Subcutaneous abdominal adipose tissue (tissue), 5 donors: ENCODE measurements at regions not wholly inside any gene's neighbourhood (a gene's known extent, or its start where the extent isn't known, plus 50 kb on each side); places are given as distances from the start of the nearest gene placed in this dataset.

ENCODE experiments used
- H3K27ac ChIP-seq: one replicate; pipeline ENCODE4 v1.7.0; 2013; ENCODE audit warnings: low read depth, mild to moderate bottlenecking, inconsistent platforms, low read length, moderate library complexity
- H3K27me3 ChIP-seq, 5 donors: one replicate each; pipeline ENCODE4 v1.7.0; 2013; ENCODE audit warnings: low read length in 5 of 5, inconsistent platforms in 1 of 5; ENCODE audit not compliant: control insufficient read depth in 5 of 5, insufficient read depth in 4 of 5
- H3K36me3 ChIP-seq, 5 donors: one replicate each; pipeline ENCODE4 v1.7.0; 2013; ENCODE audit warnings: low read length in 5 of 5; ENCODE audit not compliant: control insufficient read depth in 5 of 5, insufficient read depth in 5 of 5
- H3K4me1 ChIP-seq, 5 donors: one replicate each; pipeline ENCODE4 v1.7.0; 2013; ENCODE audit warnings: low read length in 5 of 5, mild to moderate bottlenecking in 3 of 5, moderate library complexity in 1 of 5; ENCODE audit not compliant: control insufficient read depth in 5 of 5, insufficient read depth in 5 of 5
- H3K4me3 ChIP-seq, 5 donors: one replicate each; pipeline ENCODE4 v1.7.0; 2013; ENCODE audit warnings: low read length in 5 of 5, low read depth in 1 of 5
- H3K9ac ChIP-seq, 5 donors: one replicate each; pipeline ENCODE4 v1.7.0; 2013; ENCODE audit warnings: low read length in 5 of 5, mild to moderate bottlenecking in 4 of 5, moderate library complexity in 3 of 5
- H3K9me3 ChIP-seq, 5 donors: one replicate each; pipeline ENCODE4 v1.7.0; 2013; ENCODE audit warnings: low read length in 5 of 5; ENCODE audit not compliant: control insufficient read depth in 5 of 5
- donor health status: healthy.
- donor health status: healthy.
- donor health status: healthy.
- donor health status: healthy.
- donor health status: healthy.

DNA sequence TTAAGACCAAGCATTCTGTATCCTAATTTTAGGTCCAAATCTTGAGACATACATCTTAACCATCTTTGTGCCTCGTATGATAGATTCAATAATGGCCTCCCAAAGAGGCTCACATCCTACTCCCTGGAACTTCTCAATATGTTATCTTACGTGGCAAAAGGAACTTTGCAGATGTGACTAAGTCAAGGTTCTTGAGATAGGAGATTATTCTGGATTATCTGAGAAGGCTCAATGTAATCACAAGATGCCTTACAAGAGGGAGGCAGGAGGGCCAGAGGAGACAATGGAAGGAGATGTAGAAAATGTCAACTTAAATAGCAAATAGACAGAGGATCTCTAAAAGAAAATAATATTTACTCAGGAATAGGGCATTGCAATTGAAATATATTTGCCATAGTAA lies 548.9 kb downstream of the MATN1 start:
- Histone ChIP-seq H3K9ac (no peak overlapping the region), H3K9me3 (peaks cover 0 to 4% (median 1%) of the 10 kb centered on the region in 5 donors), H3K4me1 (no peaks in the 10 kb centered on the region), H3K27me3 (no peaks in the 10 kb centered on the region), H3K27ac (no peak overlapping the region), H3K36me3 (no peaks in the 10 kb centered on the region), H3K4me3 (no peak overlapping the region)

DNA sequence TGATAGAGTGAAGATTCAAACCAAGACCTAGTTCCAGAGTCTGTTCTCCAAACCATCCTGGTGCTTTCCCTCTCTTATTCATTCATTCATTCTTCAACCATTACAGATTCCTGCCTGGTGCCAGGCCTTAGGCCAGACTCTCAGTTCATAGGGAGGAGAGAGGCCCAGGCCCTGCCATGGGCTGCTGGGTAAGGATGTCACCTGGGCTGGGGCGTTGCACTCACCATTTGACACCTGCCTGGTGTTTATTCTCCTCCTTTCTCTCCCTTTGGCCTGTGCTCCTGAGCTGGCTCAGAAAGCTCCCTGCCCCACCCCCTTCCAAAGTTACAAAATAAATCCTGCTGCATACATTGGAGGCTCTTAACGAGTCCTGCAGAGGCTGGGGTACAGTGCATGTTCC lies 549.8 kb downstream of the MATN1 start:
- no peak overlapping the region for H3K9ac ChIP-seq
- H3K36me3 ChIP-seq = no peaks in the 10 kb centered on the region
- H3K27ac ChIP-seq = no peak overlapping the region
- no peaks in the 10 kb centered on the region for H3K27me3 ChIP-seq
- no peak overlapping the region for H3K4me3 ChIP-seq
- no peaks in the 10 kb centered on the region for H3K4me1 ChIP-seq
- peaks cover 0 to 7% (median 4%) of the 10 kb centered on the region in 5 donors for H3K9me3 ChIP-seq

- no peak overlapping the region for H3K9ac ChIP-seq
- no peaks in the 10 kb centered on the region for H3K27me3 ChIP-seq
- no peaks in the 10 kb centered on the region for H3K4me1 ChIP-seq
- H3K36me3 ChIP-seq = no peaks in the 10 kb centered on the region
- H3K27ac ChIP-seq = no peak overlapping the region
- H3K9me3 ChIP-seq = peaks cover 0 to 7% (median 4%) of the 10 kb centered on the region in 5 donors
- no peak overlapping the region for H3K4me3 ChIP-seq
Observed at GRCh38 chr1:30172757-30173156, 550.6 kb downstream of the MATN1 start.

GRCh38 chr1:30172299-30172694 lies 551.1 kb downstream of the MATN1 start:
- no peaks in the 10 kb centered on the region for H3K36me3 ChIP-seq

DNA sequence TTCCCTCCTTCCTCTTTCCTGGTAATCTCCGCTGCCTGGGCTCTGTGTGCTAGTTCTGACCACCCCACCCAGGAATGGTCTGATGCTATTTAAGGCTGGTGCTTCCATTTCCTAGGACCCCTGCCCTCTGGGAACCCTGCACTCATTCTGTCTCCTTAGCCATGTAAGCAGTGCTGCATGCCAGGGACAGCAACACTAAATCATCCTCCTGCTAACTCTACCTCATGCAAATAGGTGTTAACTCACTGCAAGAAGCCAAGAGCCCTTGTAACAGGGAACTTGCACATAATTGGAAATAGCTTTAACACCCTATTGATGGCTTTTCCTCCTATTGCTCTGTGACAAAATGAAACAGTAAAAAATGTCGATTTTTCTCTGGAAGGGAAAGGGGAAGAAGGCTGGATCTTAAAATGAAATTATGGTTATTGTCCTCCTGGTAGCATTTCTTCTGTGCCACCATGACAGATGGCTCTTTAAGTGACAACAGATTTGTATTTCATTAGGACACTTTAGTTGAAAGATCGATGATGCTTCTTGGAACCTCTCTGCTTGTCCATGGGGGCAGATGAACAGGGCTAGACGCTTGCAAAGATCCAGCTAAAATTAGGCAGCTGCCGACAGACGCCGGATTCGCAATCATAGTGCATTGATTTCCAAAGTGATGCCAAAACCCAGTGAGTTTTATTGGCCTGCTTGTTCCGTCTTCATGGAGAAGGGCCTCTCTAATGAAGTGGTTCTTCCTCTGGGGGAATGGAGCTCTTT lies 551.7 kb downstream of the MATN1 start:
- Histone ChIP-seq H3K27me3 (no peaks in the 10 kb centered on the region), H3K36me3 (no peaks in the 10 kb centered on the region), H3K4me1 (no peaks in the 10 kb centered on the region), H3K27ac (no peak overlapping the region), H3K4me3 (no peak overlapping the region), H3K9me3 (peaks cover 0 to 7% (median 4%) of the 10 kb centered on the region in 5 donors), H3K9ac (no peak overlapping the region)

More at GRCh38 chr1:30172299-30172694, 551.1 kb downstream of the MATN1 start:
- H3K27me3 ChIP-seq = no peaks in the 10 kb centered on the region
- H3K4me3 ChIP-seq = no peak overlapping the region
- no peak overlapping the region for H3K9ac ChIP-seq
- peaks cover 0 to 7% (median 4%) of the 10 kb centered on the region in 5 donors for H3K9me3 ChIP-seq
- H3K27ac ChIP-seq = no peak overlapping the region
- no peaks in the 10 kb centered on the region for H3K4me1 ChIP-seq

GRCh38 chr1:30169269-30169668 lies 554.1 kb downstream of the MATN1 start:
- H3K36me3 ChIP-seq = no peaks in the 10 kb centered on the region
- peaks cover 0 to 7% (median 2%) of the 10 kb centered on the region in 5 donors for H3K27me3 ChIP-seq
- no peak overlapping the region for H3K9ac ChIP-seq
- H3K27ac ChIP-seq = no peak overlapping the region
- peaks cover 0 to 7% (median 4%) of the 10 kb centered on the region in 5 donors for H3K9me3 ChIP-seq
- H3K4me3 ChIP-seq = no peak overlapping the region
- no peaks in the 10 kb centered on the region for H3K4me1 ChIP-seq

DNA sequence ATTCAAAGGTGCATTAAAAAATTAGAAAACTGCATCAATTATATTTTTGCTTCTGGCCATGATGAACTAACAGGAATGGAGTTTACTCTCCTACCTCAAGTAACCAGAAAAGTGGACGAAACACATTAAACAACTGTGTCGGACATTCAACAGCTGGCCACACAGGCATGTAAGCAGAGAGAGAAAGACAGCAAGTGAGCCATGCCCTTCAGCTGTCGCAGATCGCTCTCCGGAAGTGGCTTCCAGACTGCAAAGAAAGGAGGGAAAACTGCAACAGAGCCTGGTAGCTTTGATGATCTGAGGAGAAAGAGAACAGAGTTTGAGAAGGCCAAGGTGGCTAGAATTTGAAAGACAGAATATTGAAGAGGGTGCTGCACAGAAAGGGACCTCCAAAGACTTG lies 557.2 kb downstream of the MATN1 start:
- Histone ChIP-seq H3K27me3 (peaks cover 0 to 16% (median 6%) of the 10 kb centered on the region in 5 donors), H3K9ac (no peak overlapping the region), H3K4me1 (no peaks in the 10 kb centered on the region), H3K36me3 (no peaks in the 10 kb centered on the region), H3K9me3 (peaks cover 0 to 7% (median 4%) of the 10 kb centered on the region in 5 donors), H3K4me3 (no peak overlapping the region), H3K27ac (no peak overlapping the region)

GRCh38 chr1:30165116-30165515 lies 558.3 kb downstream of the MATN1 start:
- Histone ChIP-seq H3K9ac (no peak overlapping the region), H3K36me3 (no peaks in the 10 kb centered on the region), H3K27ac (no peak overlapping the region), H3K9me3 (peaks cover 0 to 7% (median 0%) of the 10 kb centered on the region in 5 donors), H3K4me3 (no peak overlapping the region), H3K27me3 (peaks cover 0 to 16% (median 6%) of the 10 kb centered on the region in 5 donors), H3K4me1 (no peaks in the 10 kb centered on the region)

GRCh38 chr1:30164693-30165092 lies 558.7 kb downstream of the MATN1 start:
- Histone ChIP-seq H3K4me1 (no peaks in the 10 kb centered on the region), H3K36me3 (no peaks in the 10 kb centered on the region), H3K9me3 (peaks cover 0 to 7% (median 0%) of the 10 kb centered on the region in 5 donors), H3K27me3 (peaks cover 0 to 16% (median 6%) of the 10 kb centered on the region in 5 donors), H3K4me3 (no peak overlapping the region), H3K9ac (no peak overlapping the region), H3K27ac (no peak overlapping the region)

DNA sequence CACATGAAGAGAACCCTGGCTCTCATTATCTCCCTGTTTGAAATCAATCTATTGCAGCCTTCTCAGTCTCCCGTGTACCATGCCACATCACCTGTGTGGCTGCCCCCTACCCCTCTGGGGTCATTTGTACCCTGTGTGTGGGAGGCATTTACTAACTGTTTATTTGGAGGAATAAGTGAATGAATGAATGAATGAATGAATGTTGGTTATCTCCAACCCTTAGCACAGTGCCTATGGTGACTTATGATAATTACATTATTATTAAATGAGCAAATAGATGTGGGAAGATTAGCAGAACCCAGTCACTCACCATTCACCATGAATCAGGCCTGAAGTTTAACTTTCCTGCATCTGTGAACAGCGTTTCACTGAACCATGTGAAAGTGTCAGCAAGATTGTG lies 560.8 kb downstream of the MATN1 start:
- Histone ChIP-seq H3K4me1 (no peaks in the 10 kb centered on the region), H3K27me3 (peaks cover 0 to 16% (median 6%) of the 10 kb centered on the region in 5 donors), H3K9ac (no peak overlapping the region), H3K4me3 (no peak overlapping the region), H3K36me3 (no peaks in the 10 kb centered on the region), H3K27ac (no peak overlapping the region), H3K9me3 (no peaks in the 10 kb centered on the region)
